GM19239 (cell line): ENCODE measurements at regions not wholly inside any gene's neighbourhood (a gene's known extent, or its start where the extent isn't known, plus 50 kb on each side); places are given as distances from the start of the nearest gene placed in this dataset.

Source experiments
- DNase-seq: peaks from one replicate; pipeline ENCODE4 v3.0.0; 2011; ENCODE audit warnings: low spot score; ENCODE audit not compliant: insufficient read length
- FAIRE-seq: peaks from 2 replicates; lab custom pipeline; 2011; peaks lifted over from hg19 to GRCh38; lab: Jason Lieb, UNC

GRCh38 chr20:12409501-12409900 is 491.8 kb downstream of the BTBD3 start:
- no peak for DNase-seq
- FAIRE-seq: no peak

GRCh38 chr20:12410783-12411182 is 493.1 kb downstream of the BTBD3 start:
- FAIRE-seq (no peak), DNase-seq (no peak)

DNA sequence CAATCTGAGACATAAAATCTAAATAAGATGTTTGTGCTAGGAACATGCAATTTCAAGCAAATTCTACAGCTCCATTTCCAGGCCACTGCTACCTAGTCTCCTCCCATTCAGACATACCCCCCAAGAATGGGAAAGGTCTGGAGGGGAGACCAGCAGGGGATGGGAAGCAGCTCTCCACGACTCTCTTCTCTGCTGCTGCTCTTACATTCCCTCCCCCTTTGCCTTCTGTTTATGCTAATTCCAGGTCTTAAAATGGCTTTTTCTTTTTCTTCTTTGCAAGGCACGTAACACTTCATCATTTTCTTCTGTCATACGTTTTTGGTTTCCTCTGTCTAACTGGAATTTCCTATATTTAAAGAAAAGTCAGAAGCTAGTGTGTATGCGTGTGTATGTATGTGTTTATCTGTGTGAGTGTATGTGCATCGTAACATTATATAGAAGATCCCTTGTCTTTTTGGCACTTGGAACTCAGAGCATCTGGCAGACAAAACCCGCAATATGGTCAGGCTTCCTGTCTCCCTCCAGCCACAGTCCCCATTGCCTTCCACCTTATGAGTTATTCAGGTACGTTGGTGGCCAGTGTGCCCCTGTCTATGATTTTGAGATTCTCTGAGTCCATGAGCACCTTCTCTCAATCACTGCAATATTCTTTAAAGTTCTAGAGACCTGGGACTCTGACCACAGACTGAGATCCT is 493.7 kb downstream of the BTBD3 start:
- no peak for DNase-seq

GRCh38 chr20:12413116-12413515 is 495.4 kb downstream of the BTBD3 start:
- no peak for DNase-seq
- no peak for FAIRE-seq

More for the DNA sequence above, 493.7 kb downstream of the BTBD3 start:
- no peak for FAIRE-seq

DNA sequence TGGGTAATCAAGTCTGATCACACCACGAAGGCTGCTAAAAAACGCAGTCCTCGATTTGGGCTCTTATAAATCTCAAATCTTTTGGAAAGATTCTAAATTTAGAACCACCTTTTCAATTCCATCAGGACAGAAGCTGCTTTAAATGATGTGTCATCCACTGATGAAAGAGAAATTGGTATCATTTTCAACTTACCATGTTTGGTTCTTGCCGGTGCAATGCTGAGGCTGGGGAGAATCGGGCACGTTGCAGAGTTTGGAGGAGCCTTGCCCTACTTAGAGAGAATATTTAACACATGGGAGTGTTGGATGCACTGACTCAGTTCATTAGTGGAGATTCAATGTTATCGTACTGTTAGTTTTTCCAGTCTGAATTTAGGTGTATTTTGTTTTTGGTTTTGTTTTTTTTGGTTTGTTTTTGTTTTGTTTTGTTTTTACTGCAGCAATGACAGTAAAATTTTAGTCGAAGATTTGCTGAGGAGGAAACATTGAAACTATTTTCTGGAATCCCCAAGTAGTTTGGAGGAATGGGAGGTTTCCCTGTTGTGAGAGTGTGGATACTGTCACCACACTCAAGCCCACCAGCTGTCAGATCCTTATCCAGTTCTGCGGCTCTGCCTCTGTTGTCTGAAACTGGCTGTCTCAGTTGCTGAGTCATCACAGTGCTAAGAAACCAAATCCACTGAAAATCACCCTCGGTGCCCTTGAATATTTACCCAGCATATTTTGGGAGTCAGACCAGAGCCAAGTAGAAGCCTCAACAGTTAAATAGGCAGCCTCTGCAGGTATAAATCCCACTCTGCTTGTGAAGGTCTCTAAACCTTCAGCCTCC is 497.0 kb downstream of the BTBD3 start:
- FAIRE-seq: no peak
- no peak for DNase-seq

DNA sequence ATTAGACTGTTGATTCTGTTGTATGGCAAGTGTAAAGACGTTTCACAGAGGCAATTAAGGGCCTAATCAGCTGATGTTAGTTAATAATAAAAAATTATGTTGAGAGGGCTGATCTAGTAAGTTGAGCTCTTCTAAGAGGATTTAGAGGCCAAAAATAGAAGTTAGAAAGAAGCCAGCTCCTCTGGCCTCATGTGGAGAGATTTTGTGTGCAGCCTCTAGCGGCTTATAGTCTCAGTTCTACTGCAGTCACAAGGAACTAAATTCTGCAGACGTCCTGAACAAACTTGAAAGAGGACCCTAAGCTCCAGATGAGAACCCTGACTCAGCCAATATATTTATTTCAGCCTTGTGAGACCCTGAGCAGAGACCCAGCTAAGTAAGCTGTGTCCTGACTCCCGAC is 498.6 kb downstream of the BTBD3 start:
- DNase-seq: no peak
- FAIRE-seq: no peak

GRCh38 chr20:12433724-12434123 is 516.0 kb downstream of the BTBD3 start:
- no peak for FAIRE-seq
- DNase-seq: no peak

DNA sequence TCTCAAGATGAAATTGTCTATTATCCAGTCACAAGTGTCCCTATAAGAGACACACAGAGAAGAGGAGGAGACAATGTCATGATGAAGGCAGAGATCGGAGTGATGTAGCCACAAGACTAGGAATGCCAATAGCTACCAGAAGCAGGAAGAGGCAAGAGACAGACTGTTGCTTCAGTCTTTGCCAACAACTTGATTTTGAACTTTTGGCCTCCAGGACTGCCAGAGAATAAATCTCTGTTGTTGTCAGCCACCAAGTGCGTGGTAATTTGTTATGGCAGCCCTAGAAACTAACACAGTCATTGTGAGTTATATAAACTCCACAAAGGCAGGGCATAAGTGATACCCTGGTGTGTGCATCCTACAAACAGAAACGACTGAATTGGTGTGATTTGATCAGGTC is 517.0 kb downstream of the BTBD3 start:
- DNase-seq (no peak), FAIRE-seq (no peak)

GRCh38 chr20:12435268-12435667 is 517.6 kb downstream of the BTBD3 start:
- FAIRE-seq: no peak

GRCh38 chr20:12453711-12454110 is 536.0 kb downstream of the BTBD3 start:
- DNase-seq: no peak
- no peak for FAIRE-seq

More at GRCh38 chr20:12435268-12435667, 517.6 kb downstream of the BTBD3 start:
- DNase-seq: no peak

DNA sequence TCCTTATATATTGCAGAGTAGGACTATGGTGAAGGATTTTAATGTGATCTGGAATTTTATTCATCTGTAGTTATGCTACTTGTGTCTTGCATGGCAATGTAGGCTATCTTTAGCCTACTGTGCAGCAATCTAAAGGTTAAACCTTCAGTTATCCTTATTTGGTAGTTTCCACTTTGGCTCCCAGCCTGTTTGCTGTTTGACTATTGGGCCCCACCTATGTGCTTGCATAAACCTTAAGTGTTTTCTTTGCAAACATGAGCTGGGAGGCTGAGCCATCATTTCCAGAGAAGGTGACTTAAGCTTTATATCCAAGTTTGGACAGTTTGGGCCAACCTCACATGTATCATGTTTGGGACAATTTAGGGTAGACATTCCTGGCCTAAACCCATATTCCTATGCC is 537.5 kb downstream of the BTBD3 start:
- FAIRE-seq (no peak), DNase-seq (no peak)

- FAIRE-seq (no peak), DNase-seq (no peak)
These were observed 540.5 kb downstream of the BTBD3 start for GRCh38 chr20:12458241-12458640.

DNA sequence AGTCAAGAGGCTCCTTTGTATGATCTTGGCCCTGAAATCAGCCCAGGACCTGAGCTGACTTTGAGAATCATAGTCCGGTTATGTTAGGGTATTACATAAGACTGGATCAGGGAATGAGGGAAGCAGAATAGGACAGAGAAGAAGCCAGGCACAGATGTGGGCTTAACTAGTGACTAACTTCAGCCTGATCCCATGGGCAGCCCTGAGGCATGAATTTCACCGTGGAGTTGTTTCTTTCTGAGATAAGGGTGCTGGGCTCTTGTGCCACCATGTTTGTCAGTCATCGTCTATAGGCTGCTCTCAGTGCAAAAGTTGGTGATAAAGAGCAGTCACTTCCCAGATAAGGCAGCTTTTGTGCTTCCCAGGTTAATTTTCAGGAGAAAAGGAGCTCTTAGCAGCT is 544.7 kb upstream of the SPTLC3 start:
- no peak for FAIRE-seq
- DNase-seq: no peak

- DNase-seq: no peak
- no peak for FAIRE-seq
These were observed 541.9 kb upstream of the SPTLC3 start for GRCh38 chr20:12466915-12467314.

GRCh38 chr20:12467758-12468157 is 541.0 kb upstream of the SPTLC3 start:
- DNase-seq (no peak), FAIRE-seq (no peak)

GRCh38 chr20:12482661-12483060 is 526.1 kb upstream of the SPTLC3 start:
- no peak for DNase-seq

DNA sequence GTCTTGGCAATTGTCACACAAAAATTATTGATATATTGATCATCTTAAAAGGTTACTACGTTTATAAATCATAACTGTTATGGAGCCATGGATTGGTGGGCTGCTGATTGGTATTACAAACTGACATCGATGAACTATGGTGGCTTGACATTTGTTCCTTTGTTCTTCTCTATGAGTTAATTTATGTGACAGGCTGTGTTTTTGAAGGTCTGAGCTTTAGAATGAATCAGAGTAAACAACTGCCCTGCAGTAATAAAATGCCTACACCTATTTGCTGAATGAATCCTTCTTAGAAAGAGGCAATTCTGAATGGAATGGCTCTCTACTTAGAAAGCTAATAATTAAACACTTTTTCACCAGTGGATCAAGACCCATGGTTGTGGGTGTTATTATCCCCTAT is 506.3 kb upstream of the SPTLC3 start:
- FAIRE-seq (no peak), DNase-seq (no peak)

More at GRCh38 chr20:12482661-12483060, 526.1 kb upstream of the SPTLC3 start:
- no peak for FAIRE-seq

- FAIRE-seq (no peak), DNase-seq (no peak)
These were observed 504.0 kb upstream of the SPTLC3 start for GRCh38 chr20:12504779-12505178.

GRCh38 chr20:12511499-12511898 is 497.3 kb upstream of the SPTLC3 start:
- no peak for FAIRE-seq
- DNase-seq: no peak

- FAIRE-seq (no peak), DNase-seq (no peak)
These were observed 496.0 kb upstream of the SPTLC3 start for GRCh38 chr20:12512755-12513154.

GRCh38 chr20:12528104-12528503 is 480.7 kb upstream of the SPTLC3 start:
- no peak for FAIRE-seq
- DNase-seq: no peak
